GM12872 (cell line): ENCODE measurements at regions not wholly inside any gene's neighbourhood (a gene's known extent, or its start where the extent isn't known, plus 50 kb on each side); places are given as distances from the start of the nearest gene placed in this dataset.

Source experiments
- CTCF ChIP-seq: IDR thresholded peaks from 3 replicates; pipeline ENCODE4 v1.5.1; 2011; ENCODE audit warnings: low read depth, mild to moderate bottlenecking, low read length, moderate library complexity; ENCODE audit not compliant: insufficient read depth

- TF ChIP-seq CTCF = no peak
Observed at GRCh38 chr5:164573397-164573796, 1068.0 kb downstream of the MAT2B start.

GRCh38 chr5:164577201-164577600 lies 1071.8 kb downstream of the MAT2B start:
- TF ChIP-seq CTCF = no peak

GRCh38 chr5:164577742-164578141 lies 1072.3 kb downstream of the MAT2B start:
- no peak for TF ChIP-seq CTCF

- TF ChIP-seq CTCF = no peak
Observed at GRCh38 chr5:164578401-164578800, 1073.0 kb downstream of the MAT2B start.

- no peak for TF ChIP-seq CTCF
Observed at GRCh38 chr5:164578911-164579310, 1073.5 kb downstream of the MAT2B start.

GRCh38 chr5:164580155-164580554 lies 1074.7 kb downstream of the MAT2B start:
- TF ChIP-seq CTCF = no peak

GRCh38 chr5:164581889-164582288 lies 1076.5 kb downstream of the MAT2B start:
- TF ChIP-seq CTCF = no peak

GRCh38 chr5:164593982-164594381 lies 1088.6 kb downstream of the MAT2B start:
- TF ChIP-seq CTCF = no peak
